ENCODE measurements at regions not wholly inside any gene's neighbourhood (a gene's known extent, or its start where the extent isn't known, plus 50 kb on each side); places are given as distances from the start of the nearest gene placed in this dataset.

- Histone ChIP-seq H3K36me3 (no peaks in the 10 kb centered on the region), H3K4me1 (no peaks in the 10 kb centered on the region), H3K4me3 (no peak overlapping the region), H3K9me3 (peaks cover 0 to 3% (median under 1%) of the 10 kb centered on the region in 8 donors), H3K27ac (no peak overlapping the region), H3K27me3 (replicated peaks in 1 of 7) (no peaks in the 10 kb centered on the region)
- intact Hi-C loops (cut with DNase I; ENCODE audit: low total_unique reads), result no loop called here
- no peak for DNase-seq
- 34 to 67% (median 37%) methylated on average over 2 of the region's 2 CpGs for WGBS, 5 donors
- TF ChIP-seq POLR2AphosphoS5 (IDR thresholded peaks at IDR 0.05) (no peak), CTCF (IDR thresholded peaks at IDR 0.05 in 8 of 11, conservative IDR thresholded peaks at IDR 0.05 in 3 of 11) (no peak), POLR2A (IDR thresholded peaks at IDR 0.05) (no peak)
These were observed 167.5 kb downstream of the NMUR2 start for GRCh38 chr5:152237531-152237930.

DNA sequence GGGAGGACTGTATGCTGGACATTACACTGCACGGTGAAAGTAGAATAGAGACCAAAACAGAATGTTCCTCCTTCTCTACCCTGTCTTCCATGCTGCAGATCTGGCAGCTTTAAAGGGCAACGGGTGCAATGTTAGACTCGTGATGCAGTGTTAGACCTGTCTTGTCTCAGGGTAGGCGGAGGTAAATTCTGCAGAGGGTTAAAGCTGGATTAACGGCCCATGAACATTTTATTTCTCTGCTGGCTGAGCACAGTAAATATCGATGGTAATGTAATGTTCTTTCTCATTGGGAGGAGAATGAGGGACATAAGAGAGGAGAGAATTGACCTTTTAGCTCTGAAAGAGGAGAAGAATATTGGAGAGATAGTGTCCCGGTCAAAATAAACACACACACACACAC, 178.9 kb downstream of the NMUR2 start:
- intact Hi-C loops (cut with DNase I; ENCODE audit: low total_unique reads), result no loop called here
- Histone ChIP-seq H3K9me3 (no peaks in the 10 kb centered on the region), H3K36me3 (no peaks in the 10 kb centered on the region), H3K4me3 (no peak overlapping the region), H3K27ac (no peak overlapping the region), H3K4me1 (no peaks in the 10 kb centered on the region), H3K27me3 (replicated peaks in 1 of 7) (no peaks in the 10 kb centered on the region)
- DNase-seq, result no peak
- WGBS, 5 donors, result 75 to 87% (median 80%) methylated on average over 7 of the region's 7 CpGs
- TF ChIP-seq POLR2AphosphoS5 (IDR thresholded peaks at IDR 0.05), result no peak
- no peak for TF ChIP-seq POLR2A (IDR thresholded peaks at IDR 0.05)
- TF ChIP-seq CTCF (IDR thresholded peaks at IDR 0.05 in 8 of 11, conservative IDR thresholded peaks at IDR 0.05 in 3 of 11), result no peak

DNA sequence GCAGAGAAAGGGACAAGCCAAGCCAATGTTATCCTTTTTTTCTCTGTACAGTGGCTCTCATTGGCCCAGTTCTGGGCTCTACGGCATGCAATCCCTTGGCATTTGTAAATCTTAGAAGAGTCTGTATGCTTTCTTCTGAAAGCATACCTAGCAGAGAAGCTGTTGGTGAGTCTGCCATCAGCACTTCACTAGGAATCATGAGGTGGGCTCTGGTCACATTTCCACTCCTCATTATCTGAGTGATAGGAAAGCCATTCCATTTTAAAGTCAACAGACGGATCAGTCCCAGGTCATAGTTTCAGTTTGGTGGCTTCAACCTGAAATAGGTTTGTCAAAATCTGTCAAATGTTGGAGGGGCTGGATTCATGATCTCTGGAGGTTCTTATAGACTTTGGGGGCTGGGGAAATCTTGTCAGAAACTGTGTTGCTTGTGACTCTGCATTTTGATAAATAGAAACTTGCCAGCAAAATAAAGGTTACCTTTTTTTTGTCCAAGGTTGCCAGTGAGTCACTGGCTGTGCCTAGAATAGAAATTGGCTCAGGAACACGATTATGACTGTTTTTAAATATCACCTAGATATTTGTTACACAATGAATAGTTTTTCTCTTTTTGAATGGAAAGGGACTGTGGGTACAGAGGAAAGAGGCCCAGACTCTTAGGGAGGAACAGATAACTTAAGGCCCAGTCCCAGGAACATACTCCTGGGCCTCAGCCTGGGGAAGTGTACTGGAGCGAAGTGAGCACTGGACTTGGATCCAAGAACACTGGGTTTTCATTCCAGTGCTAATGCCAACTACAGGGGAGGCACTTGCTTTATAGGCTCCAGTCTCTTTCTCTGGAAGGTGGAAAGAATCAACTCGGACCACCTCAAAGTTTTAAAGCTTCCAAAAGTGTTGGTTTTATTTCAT, 183.1 kb downstream of the NMUR2 start:
- TF ChIP-seq CTCF (IDR thresholded peaks at IDR 0.05 in 8 of 11, conservative IDR thresholded peaks at IDR 0.05 in 3 of 11) (no peak), POLR2A (IDR thresholded peaks at IDR 0.05) (no peak), POLR2AphosphoS5 (IDR thresholded peaks at IDR 0.05) (no peak)
- Histone ChIP-seq H3K27me3 (replicated peaks in 1 of 7) (no peaks in the 10 kb centered on the region), H3K9me3 (no peaks in the 10 kb centered on the region), H3K4me3 (no peak overlapping the region), H3K4me1 (no peaks in the 10 kb centered on the region), H3K36me3 (no peaks in the 10 kb centered on the region), H3K27ac (no peak overlapping the region)
- intact Hi-C loops (cut with DNase I; ENCODE audit: low total_unique reads), result no loop called here
- DNase-seq, result no peak
- WGBS, 5 donors, result 71 to 82% (median 75%) methylated on average over 5 of the region's 5 CpGs

GRCh38 chr5:152218694-152219093, 186.4 kb downstream of the NMUR2 start:
- DNase-seq, result no peak
- TF ChIP-seq CTCF (IDR thresholded peaks at IDR 0.05 in 8 of 11, conservative IDR thresholded peaks at IDR 0.05 in 3 of 11), result no peak
- TF ChIP-seq POLR2A (IDR thresholded peaks at IDR 0.05), result no peak
- no peak for TF ChIP-seq POLR2AphosphoS5 (IDR thresholded peaks at IDR 0.05)
- no peaks in the 10 kb centered on the region for H3K36me3 ChIP-seq
- no peaks in the 10 kb centered on the region for H3K27me3 ChIP-seq (replicated peaks in 1 of 7)
- 66 to 81% (median 76%) methylated on average over 3 of the region's 3 CpGs for WGBS, 5 donors
- no peak overlapping the region for H3K4me3 ChIP-seq
- no peaks in the 10 kb centered on the region for H3K4me1 ChIP-seq
- no peak overlapping the region for H3K27ac ChIP-seq
- H3K9me3 ChIP-seq, result peaks cover 0 to 8% (median 3%) of the 10 kb centered on the region in 8 donors
- intact Hi-C loops (cut with DNase I; ENCODE audit: low total_unique reads), result no loop called here
